ENCODE measurements at regions not wholly inside any gene's neighbourhood (a gene's known extent, or its start where the extent isn't known, plus 50 kb on each side); places are given as distances from the start of the nearest gene placed in this dataset.

DNA sequence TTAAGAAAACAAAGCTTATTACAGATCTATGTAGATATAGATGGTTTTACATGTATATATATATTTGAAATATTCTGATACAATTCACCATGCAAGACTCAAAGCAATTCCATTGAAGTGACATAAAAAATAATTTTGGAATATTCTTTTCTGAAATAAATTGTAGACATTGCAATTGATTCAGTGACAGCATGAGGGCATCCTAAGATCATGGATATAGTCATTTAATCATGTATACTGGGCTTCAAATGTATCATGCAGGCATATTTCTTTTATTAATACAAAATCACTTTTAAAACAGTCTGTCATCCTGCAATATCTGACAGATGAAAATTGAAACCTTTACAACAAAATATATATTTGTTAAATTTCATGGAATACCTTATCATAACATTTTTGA, 286.7 kb upstream of the SLITRK6 start:
- Mint-ChIP-seq H3K4me3 (no peak overlapping the region), H3K27ac (no peak overlapping the region), H3K27me3 (ENCODE audit: low read depth) (no peaks in the 10 kb centered on the region), H3K4me1 (peaks cover 6% of the 10 kb centered on the region), H3K36me3 (no peaks in the 10 kb centered on the region), H3K9me3 (no peaks in the 10 kb centered on the region)
- TF ChIP-seq, protein P1, sequence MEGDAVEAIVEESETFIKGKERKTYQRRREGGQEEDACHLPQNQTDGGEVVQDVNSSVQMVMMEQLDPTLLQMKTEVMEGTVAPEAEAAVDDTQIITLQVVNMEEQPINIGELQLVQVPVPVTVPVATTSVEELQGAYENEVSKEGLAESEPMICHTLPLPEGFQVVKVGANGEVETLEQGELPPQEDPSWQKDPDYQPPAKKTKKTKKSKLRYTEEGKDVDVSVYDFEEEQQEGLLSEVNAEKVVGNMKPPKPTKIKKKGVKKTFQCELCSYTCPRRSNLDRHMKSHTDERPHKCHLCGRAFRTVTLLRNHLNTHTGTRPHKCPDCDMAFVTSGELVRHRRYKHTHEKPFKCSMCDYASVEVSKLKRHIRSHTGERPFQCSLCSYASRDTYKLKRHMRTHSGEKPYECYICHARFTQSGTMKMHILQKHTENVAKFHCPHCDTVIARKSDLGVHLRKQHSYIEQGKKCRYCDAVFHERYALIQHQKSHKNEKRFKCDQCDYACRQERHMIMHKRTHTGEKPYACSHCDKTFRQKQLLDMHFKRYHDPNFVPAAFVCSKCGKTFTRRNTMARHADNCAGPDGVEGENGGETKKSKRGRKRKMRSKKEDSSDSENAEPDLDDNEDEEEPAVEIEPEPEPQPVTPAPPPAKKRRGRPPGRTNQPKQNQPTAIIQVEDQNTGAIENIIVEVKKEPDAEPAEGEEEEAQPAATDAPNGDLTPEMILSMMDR (IDR thresholded peaks at IDR 0.05; ENCODE audit: unreplicated experiment): no peak
- DNase-seq (ENCODE audit: low spot score in 2 of 2, unreplicated experiment in 2 of 2): no peak

DNA sequence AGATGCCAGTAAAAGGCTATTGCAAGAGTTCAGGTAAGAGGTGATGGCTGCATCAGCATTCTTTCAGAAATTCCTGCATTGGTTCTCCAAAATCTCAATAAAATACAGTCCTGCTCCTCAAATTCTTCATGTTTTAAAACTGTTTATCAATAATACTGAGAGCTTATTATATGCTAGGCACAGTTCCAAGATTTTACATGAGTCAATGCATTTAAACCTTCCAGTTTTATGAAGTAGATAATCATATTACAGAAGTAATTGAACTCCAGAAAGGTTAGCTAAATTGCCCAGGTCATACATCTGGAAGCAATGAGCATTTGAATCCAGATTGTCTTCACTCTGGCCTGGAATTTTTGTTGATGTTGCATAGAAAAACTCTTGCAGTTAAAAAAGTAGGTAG, 282.9 kb upstream of the SLITRK6 start:
- peaks cover 6% of the 10 kb centered on the region for H3K4me1 Mint-ChIP-seq
- no peak overlapping the region for H3K27ac Mint-ChIP-seq
- no peaks in the 10 kb centered on the region for H3K27me3 Mint-ChIP-seq (ENCODE audit: low read depth)
- no peaks in the 10 kb centered on the region for H3K36me3 Mint-ChIP-seq
- no peak for DNase-seq (ENCODE audit: low spot score in 2 of 2, unreplicated experiment in 2 of 2)
- no peak overlapping the region for H3K4me3 Mint-ChIP-seq
- TF ChIP-seq, protein P1 (IDR thresholded peaks at IDR 0.05; ENCODE audit: unreplicated experiment): no peak
- H3K9me3 Mint-ChIP-seq: no peaks in the 10 kb centered on the region

DNA sequence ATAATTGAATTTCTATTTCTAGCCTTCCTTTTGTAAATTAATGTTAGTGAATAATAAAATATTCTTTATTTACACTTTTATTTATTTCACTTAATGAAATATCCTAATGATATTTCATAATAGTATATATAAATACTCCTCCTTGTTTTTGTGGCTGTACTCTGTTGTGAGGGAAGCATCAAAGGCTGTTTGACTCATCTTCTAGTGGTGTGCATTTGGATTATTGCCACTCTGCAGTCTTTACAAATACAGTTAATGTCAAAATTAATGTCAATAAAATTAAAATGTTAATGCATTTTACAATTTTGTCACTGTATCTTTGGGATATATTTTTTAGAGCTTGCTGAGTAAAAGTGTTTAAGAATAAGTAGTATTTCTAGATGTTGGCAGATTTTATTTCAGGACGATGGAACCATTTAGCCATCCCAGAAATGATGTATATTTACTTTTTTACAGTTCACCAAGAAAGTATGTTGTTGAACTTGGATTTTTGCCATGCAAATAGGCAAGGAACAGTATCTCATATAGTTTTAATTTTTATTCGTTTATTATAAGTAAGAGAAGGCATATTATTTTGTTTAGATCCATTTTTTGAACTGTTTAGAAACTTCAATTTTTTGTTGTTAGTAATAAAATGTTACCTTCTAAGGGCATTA, 281.2 kb upstream of the SLITRK6 start:
- DNase-seq (ENCODE audit: low spot score in 2 of 2, unreplicated experiment in 2 of 2): no peak
- TF ChIP-seq, protein P1 (IDR thresholded peaks at IDR 0.05; ENCODE audit: unreplicated experiment): no peak
- Mint-ChIP-seq H3K36me3 (no peaks in the 10 kb centered on the region), H3K27ac (no peak overlapping the region), H3K4me1 (peaks cover 6% of the 10 kb centered on the region), H3K4me3 (no peak overlapping the region), H3K27me3 (ENCODE audit: low read depth) (no peaks in the 10 kb centered on the region), H3K9me3 (peaks cover 3% of the 10 kb centered on the region)

DNA sequence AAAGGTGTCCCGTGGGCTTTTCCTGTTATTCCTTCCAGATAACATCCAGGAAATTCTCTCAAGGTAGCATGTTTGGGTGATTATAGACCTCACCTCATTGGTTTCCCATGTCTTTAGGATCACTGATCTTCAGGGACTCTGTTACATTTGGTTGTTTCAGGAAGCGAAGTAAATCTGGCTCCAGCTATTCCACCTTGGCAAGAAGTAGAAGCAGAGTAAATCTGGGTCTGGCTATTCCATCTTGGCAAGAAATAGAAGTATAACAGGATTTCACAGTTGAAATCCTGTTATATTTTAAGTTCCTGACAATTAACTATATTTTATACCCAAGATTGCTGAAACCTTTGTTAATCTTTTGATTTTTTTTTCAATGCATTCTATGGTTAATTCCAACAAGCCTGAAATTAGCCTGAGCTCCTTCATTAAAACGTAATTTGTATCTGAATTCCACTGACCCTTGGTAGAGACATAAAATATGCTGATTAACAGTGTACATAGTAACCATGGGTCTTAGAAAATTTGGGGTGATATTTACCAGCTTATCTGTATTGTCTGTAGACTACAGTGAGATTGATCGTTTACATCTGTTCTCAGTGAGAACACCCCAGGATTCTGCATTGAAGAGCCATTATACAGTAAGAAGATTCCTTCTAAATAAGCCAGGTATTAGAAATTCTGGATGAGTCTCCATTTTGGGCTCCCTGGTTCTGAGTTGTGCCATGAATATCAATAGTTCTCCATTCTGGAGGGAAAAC, 267.6 kb upstream of the SLITRK6 start:
- H3K4me3 Mint-ChIP-seq: no peak overlapping the region
- TF ChIP-seq, protein P1 (IDR thresholded peaks at IDR 0.05; ENCODE audit: unreplicated experiment): no peak
- no peak overlapping the region for H3K27ac Mint-ChIP-seq
- H3K27me3 Mint-ChIP-seq (ENCODE audit: low read depth): peaks cover 4% of the 10 kb centered on the region
- H3K36me3 Mint-ChIP-seq: no peaks in the 10 kb centered on the region
- H3K9me3 Mint-ChIP-seq: peaks cover 6% of the 10 kb centered on the region
- no peaks in the 10 kb centered on the region for H3K4me1 Mint-ChIP-seq
- no peak for DNase-seq (ENCODE audit: low spot score in 2 of 2, unreplicated experiment in 2 of 2)

DNA sequence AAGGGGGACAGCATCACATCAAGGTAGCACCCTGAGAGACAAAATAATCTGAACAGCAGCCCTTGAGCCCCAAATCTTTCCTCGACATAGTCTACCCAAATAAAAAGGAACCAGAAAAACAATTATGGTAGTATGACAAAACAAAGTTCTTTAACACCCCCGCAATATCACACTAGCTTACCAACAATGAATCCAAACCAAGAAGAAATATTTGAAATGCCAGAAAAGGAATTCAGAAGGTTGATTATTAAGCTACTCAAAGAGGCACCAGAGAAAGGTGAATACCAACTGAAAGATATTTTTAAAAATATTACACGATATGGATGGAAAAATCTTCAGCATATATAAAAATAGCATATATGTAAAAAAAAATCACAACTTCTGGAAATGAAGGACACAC, 252.9 kb upstream of the SLITRK6 start:
- peaks cover 2% of the 10 kb centered on the region for H3K36me3 Mint-ChIP-seq
- DNase-seq (ENCODE audit: low spot score in 2 of 2, unreplicated experiment in 2 of 2): no peak
- H3K4me1 Mint-ChIP-seq: peaks cover 5% of the 10 kb centered on the region
- TF ChIP-seq, protein P1 (IDR thresholded peaks at IDR 0.05; ENCODE audit: unreplicated experiment): no peak
- H3K4me3 Mint-ChIP-seq: no peak overlapping the region
- no peak overlapping the region for H3K27ac Mint-ChIP-seq
- peaks cover 19% of the 10 kb centered on the region for H3K9me3 Mint-ChIP-seq
- peaks cover 3% of the 10 kb centered on the region for H3K27me3 Mint-ChIP-seq (ENCODE audit: low read depth)
